Stomach (tissue), 4 donors: ENCODE measurements at regions not wholly inside any gene's neighbourhood (a gene's known extent, or its start where the extent isn't known, plus 50 kb on each side); places are given as distances from the start of the nearest gene placed in this dataset.

ENCODE experiments used
- CTCF ChIP-seq, 7 experiments: fragments of 450-650 bp in 4 of 7; fragments of 200-600 bp in 3 of 7; sonication (generic) in 3 of 7; IDR thresholded peaks; one replicate each; pipeline ENCODE4 v1.5.1; 2016 to 2019; ENCODE audit warnings: antibody characterized with exemption in 7 of 7, control low read depth in 2 of 7, mild to moderate bottlenecking in 1 of 7
- POLR2A ChIP-seq, 4 donors: fragments of 450-650 bp; IDR thresholded peaks; one replicate each; pipeline ENCODE4 v1.6.1; 2016; ENCODE audit warnings: antibody characterized with exemption in 4 of 4, control low read depth in 2 of 4, mild to moderate bottlenecking in 1 of 4, moderate library complexity in 1 of 4
- POLR2AphosphoS5 ChIP-seq, 3 donors: sonication (generic); formaldehyde crosslinking; IDR thresholded peaks; one replicate each; pipeline ENCODE4 v1.6.1; 2016; ENCODE audit warnings: antibody characterized with exemption in 3 of 3

DNA sequence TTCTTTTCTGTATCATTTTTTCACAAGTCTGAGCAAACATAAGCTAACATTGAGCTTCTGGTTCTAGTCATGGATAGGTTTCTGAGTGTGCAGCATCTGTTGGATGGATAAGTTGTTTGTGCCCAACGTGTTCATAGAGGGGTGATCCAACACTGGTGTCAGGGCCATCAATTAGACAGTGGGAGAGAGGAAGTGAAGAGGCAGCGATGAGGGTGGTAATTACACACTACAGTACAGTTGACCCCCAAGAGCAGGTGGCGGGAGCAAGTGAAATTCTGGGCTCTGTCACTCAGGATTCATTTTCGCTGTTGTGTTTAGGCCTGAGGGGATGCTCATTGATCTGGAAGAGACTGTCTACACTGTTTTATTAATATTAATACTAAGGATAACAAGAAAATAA lies 180.0 kb upstream of the CXCR4 start:
- no peak for TF ChIP-seq POLR2A (IDR thresholded peaks at IDR 0.05)
- no peak for TF ChIP-seq POLR2AphosphoS5 (IDR thresholded peaks at IDR 0.05)
- no peak for TF ChIP-seq CTCF (IDR thresholded peaks at IDR 0.05)
